ENCODE measurements at regions not wholly inside any gene's neighbourhood (a gene's known extent, or its start where the extent isn't known, plus 50 kb on each side); places are given as distances from the start of the nearest gene placed in this dataset.

DNA sequence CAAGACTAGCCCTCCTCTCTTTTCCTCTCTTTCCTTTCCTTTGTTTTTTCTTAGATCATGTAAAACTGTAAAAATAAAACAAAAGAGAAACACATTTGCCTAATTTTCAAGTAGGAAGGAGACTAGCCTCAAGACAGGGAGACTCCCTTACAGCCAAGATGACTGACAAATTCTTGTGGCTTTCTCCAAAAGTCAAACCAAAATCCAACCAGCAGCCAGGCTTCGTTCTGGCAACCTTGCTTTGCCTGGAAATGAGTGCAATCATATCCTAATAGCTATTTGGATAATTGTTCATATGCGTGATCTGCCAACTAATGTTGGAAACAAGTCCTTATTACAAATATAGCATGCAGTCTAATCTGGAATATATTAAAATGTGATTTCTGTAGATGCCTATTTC lies 868.9 kb upstream of the SOX9 start:
- ChIA-PET POLR2A (ENCODE audit: partially characterized antibody) (no interaction called here), CTCF (ENCODE audit: partially characterized antibody) (interaction anchor here (1.2 kb wide), 1 partner anchor 13 kb away, joined by 3 read pairs; no protein-coding TSS in a partner anchor)
- Histone ChIP-seq H3K9ac (replicated peaks in 1 of 4; ENCODE audit: extremely low read depth in 1 of 4, low read depth in 3 of 4, low read length in 3 of 4) (no peak overlapping the region), H3K36me3 (ENCODE audit: control insufficient read depth in 2 of 4, insufficient read depth in 4 of 4, low read length in 3 of 4) (no peaks in the 10 kb centered on the region), H2AK5ac (ENCODE audit: low read depth, low read length) (no peak overlapping the region), H3K4ac (replicated peaks; ENCODE audit: insufficient read length, low read depth, low read length) (no peak overlapping the region), H3K9me3 (ENCODE audit: insufficient read depth in 2 of 2, low read depth in 1 of 2, low read length in 1 of 2) (no peaks in the 10 kb centered on the region), H4K20me1 (replicated peaks in 1 of 2; ENCODE audit: control insufficient read depth in 1 of 2, insufficient read depth in 2 of 2, low read length in 2 of 2) (no peaks in the 10 kb centered on the region), H3K27me3 (replicated peaks in 1 of 4; ENCODE audit: control insufficient read depth in 3 of 4, extremely low read depth in 1 of 4, insufficient read depth in 3 of 4, low read length in 3 of 4) (no peaks in the 10 kb centered on the region), H3K79me2 (ENCODE audit: control insufficient read depth in 1 of 2, insufficient read depth in 2 of 2, low read length in 2 of 2) (no peaks in the 10 kb centered on the region), H2BK120ac (replicated peaks; ENCODE audit: low read depth, low read length) (no peak overlapping the region), H2BK20ac (ENCODE audit: low read length) (no peak overlapping the region), H3K4me2 (ENCODE audit: insufficient read depth in 1 of 2, low read depth in 2 of 2, low read length in 2 of 2) (no peak overlapping the region), H2BK15ac (ENCODE audit: low read length) (no peak overlapping the region), H3K23me2 (ENCODE audit: low read depth, low read length) (no peaks in the 10 kb centered on the region), H3K18ac (ENCODE audit: extremely low read depth, low read length) (no peak overlapping the region), H3K79me1 (ENCODE audit: low read depth, low read length) (no peaks in the 10 kb centered on the region), H3K27ac (ENCODE audit: low read depth, low read length) (no peak overlapping the region), H4K8ac (ENCODE audit: extremely low read depth, insufficient read depth, low read length) (no peak overlapping the region), H3K14ac (ENCODE audit: insufficient read length) (no peak overlapping the region), H2BK12ac (ENCODE audit: low read depth, low read length) (no peak overlapping the region), H4K5ac (ENCODE audit: insufficient read length, low read depth, low read length) (no peak overlapping the region), H3K4me3 (ENCODE audit: extremely low read depth in 1 of 4, insufficient read depth in 2 of 4, low read depth in 3 of 4, low read length in 4 of 4) (no peak overlapping the region), H3K56ac (replicated peaks; ENCODE audit: insufficient read length, low read depth, low read length) (no peak overlapping the region), H4K91ac (replicated peaks; ENCODE audit: insufficient read length, low read length) (no peak overlapping the region), H2AFZ (ENCODE audit: low read length) (no peak overlapping the region), H3K4me1 (replicated peaks in 1 of 4; ENCODE audit: control insufficient read depth in 3 of 4, insufficient read depth in 4 of 4, low read length in 3 of 4) (no peaks in the 10 kb centered on the region), H2BK5ac (ENCODE audit: low read depth, low read length) (no peak overlapping the region), H3K23ac (ENCODE audit: insufficient read length) (no peak overlapping the region)
- FAIRE-seq = no peak
- no peak for DNase-seq (ENCODE audit: low read depth in 1 of 2, low spot score in 2 of 2)
- 92% methylated on average over 2 of the region's 2 CpGs; no CpG with 5 or more reads in 1 of the 2 experiments for WGBS, 2 experiments (ENCODE audit: extremely low coverage in 1 of 2, insufficient coverage in 1 of 2, insufficient read length in 1 of 2, insufficient replicate concordance in 2 of 2, low coverage in 1 of 2, low lambda C conversion rate in 2 of 2, missing lambda C conversion rate in 1 of 2)
- TF ChIP-seq ZNF274 (IDR thresholded peaks at IDR 0.05; ENCODE audit: borderline replicate concordance, extremely low read depth, low read length) (no peak), CBX5 (IDR thresholded peaks at IDR 0.05; ENCODE audit: low read depth, low read length) (no peak), SRF (IDR thresholded peaks at IDR 0.05; ENCODE audit: low read depth, low read length) (no peak), CBX8 (IDR thresholded peaks at IDR 0.05; ENCODE audit: borderline replicate concordance, low read depth, low read length) (no peak), EGR1 (IDR thresholded peaks at IDR 0.05; ENCODE audit: borderline replicate concordance, low read depth, low read length) (no peak), POLR2AphosphoS5 (IDR thresholded peaks at IDR 0.05; ENCODE audit: low read depth, low read length) (no peak), POLR2A (IDR thresholded peaks at IDR 0.05; ENCODE audit: control extremely low read depth in 1 of 2, low read depth in 2 of 2, low read length in 2 of 2) (no peak), KDM1A (IDR thresholded peaks at IDR 0.05; ENCODE audit: borderline replicate concordance, low read length) (no peak), MAX (IDR thresholded peaks at IDR 0.05) (no peak), SIX5 (IDR thresholded peaks at IDR 0.05; ENCODE audit: low read depth, low read length) (no peak), RAD21 (IDR thresholded peaks at IDR 0.05 in 1 of 2, conservative IDR thresholded peaks at IDR 0.05 in 1 of 2; ENCODE audit: low read depth in 2 of 2, low read length in 2 of 2) (no peak), SUZ12 (IDR thresholded peaks at IDR 0.05; ENCODE audit: low read length) (no peak), BCL11A (IDR thresholded peaks at IDR 0.05; ENCODE audit: low read depth in 2 of 2, low read length in 2 of 2) (no peak), BACH1 (IDR thresholded peaks at IDR 0.05; ENCODE audit: low read length) (no peak)
